Right atrium auricular region (tissue), 2 donors: ENCODE measurements at regions not wholly inside any gene's neighbourhood (a gene's known extent, or its start where the extent isn't known, plus 50 kb on each side); places are given as distances from the start of the nearest gene placed in this dataset.

Experiments used
- DNase-seq: peaks from one replicate; pipeline ENCODE4 v3.0.0-alpha.2; 2019; ENCODE audit warnings: low spot score
- H3K27ac ChIP-seq, 2 donors: fragments of 200-600 bp; sonication (generic); 1 replicate in 1 of 2; 2 replicates in 1 of 2; pipeline ENCODE4 v1.5.1; 2016 to 2019
- H3K27me3 ChIP-seq, 2 donors: fragments of 200-600 bp; sonication (generic); one replicate each; pipeline versions ENCODE4 v1.5.1 to v1.6.0; 2017 to 2019
- H3K36me3 ChIP-seq: fragments of 200-600 bp; sonication (generic); one replicate; pipeline ENCODE4 v1.5.1; 2016
- H3K4me1 ChIP-seq, 2 donors: fragments of 200-600 bp; sonication (generic); one replicate each; pipeline versions ENCODE4 v1.5.1 to v1.6.0; 2017 to 2019
- H3K4me3 ChIP-seq, 2 donors: fragments of 200-600 bp; sonication (generic); 1 replicate in 1 of 2; 2 replicates in 1 of 2; pipeline ENCODE4 v1.5.1; 2017 to 2019; ENCODE audit warnings: mild to moderate bottlenecking in 1 of 2, moderate library complexity in 1 of 2
- H3K9me3 ChIP-seq, 2 donors: fragments of 200-600 bp; sonication (generic); one replicate each; pipeline ENCODE4 v1.5.1; 2019
- TF ChIP-seq, protein P1 (sequence below), 2 donors: fragments of 200-600 bp; sonication (generic); IDR thresholded peaks; one replicate each; pipeline ENCODE4 v1.5.1; 2019; ENCODE audit warnings: antibody characterized with exemption in 2 of 2

GRCh38 chr2:156697906-156698305, 261.7 kb downstream of the GPD2 start:
- no peak for DNase-seq
- Histone ChIP-seq H3K4me3 (no peak overlapping the region), H3K9me3 (no peaks in the 10 kb centered on the region), H3K27ac (no peak overlapping the region), H3K36me3 (no peaks in the 10 kb centered on the region), H3K27me3 (no peaks in the 10 kb centered on the region), H3K4me1 (peaks cover 0 to 1% of the 10 kb centered on the region in 2 donors)
- TF ChIP-seq, protein P1, sequence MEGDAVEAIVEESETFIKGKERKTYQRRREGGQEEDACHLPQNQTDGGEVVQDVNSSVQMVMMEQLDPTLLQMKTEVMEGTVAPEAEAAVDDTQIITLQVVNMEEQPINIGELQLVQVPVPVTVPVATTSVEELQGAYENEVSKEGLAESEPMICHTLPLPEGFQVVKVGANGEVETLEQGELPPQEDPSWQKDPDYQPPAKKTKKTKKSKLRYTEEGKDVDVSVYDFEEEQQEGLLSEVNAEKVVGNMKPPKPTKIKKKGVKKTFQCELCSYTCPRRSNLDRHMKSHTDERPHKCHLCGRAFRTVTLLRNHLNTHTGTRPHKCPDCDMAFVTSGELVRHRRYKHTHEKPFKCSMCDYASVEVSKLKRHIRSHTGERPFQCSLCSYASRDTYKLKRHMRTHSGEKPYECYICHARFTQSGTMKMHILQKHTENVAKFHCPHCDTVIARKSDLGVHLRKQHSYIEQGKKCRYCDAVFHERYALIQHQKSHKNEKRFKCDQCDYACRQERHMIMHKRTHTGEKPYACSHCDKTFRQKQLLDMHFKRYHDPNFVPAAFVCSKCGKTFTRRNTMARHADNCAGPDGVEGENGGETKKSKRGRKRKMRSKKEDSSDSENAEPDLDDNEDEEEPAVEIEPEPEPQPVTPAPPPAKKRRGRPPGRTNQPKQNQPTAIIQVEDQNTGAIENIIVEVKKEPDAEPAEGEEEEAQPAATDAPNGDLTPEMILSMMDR (IDR thresholded peaks at IDR 0.05): no peak

DNA sequence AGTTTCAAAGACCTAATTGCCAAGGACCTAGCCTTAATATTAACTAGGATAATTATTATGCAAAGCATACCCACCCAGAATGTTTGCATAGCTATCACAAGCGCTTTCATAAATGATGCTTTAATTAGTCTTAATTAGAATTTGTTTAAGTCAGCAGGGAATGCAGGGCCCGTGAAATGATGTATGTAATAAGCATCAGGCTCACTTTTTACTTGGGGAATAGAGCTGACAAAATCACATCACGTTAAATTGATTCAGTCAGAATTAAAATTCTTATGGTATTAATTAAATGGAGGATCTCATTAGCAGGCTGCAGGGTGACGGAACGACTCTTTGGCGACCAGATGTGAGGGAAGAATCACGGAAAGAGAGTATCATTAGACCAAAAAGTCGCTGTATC, 264.5 kb downstream of the GPD2 start:
- DNase-seq: no peak
- Histone ChIP-seq H3K27ac (no peak overlapping the region), H3K36me3 (no peaks in the 10 kb centered on the region), H3K4me1 (peaks cover 0 to 19% of the 10 kb centered on the region in 2 donors), H3K4me3 (no peak overlapping the region), H3K9me3 (no peaks in the 10 kb centered on the region), H3K27me3 (no peaks in the 10 kb centered on the region)
- TF ChIP-seq, protein P1 (IDR thresholded peaks at IDR 0.05): no peak

DNA sequence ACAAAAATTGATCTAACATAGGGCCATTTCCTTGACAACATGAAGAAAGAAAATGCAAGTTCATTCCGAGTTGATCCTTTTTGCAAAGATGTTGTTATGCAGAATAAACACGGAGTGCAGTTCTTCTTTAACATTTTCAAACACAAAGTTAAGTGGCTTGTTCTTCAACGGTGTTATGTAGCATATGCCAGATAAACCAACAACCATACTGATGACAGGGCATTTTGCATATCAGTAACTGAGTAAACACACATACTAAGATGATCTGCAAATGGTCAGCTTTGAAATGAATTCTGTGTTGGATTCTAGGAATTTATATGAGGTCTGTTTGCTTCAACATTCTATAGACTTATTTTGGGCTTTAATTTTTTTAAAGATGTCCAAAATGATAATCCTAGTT, 266.4 kb downstream of the GPD2 start:
- Histone ChIP-seq H3K27ac (no peak overlapping the region), H3K27me3 (no peaks in the 10 kb centered on the region), H3K4me1 (peaks cover 0 to 19% of the 10 kb centered on the region in 2 donors), H3K4me3 (no peak overlapping the region), H3K9me3 (no peaks in the 10 kb centered on the region), H3K36me3 (no peaks in the 10 kb centered on the region)
- TF ChIP-seq, protein P1 (IDR thresholded peaks at IDR 0.05): no peak
- no peak for DNase-seq

GRCh38 chr2:156703642-156704041, 267.5 kb downstream of the GPD2 start:
- peak overlapping the region in 1 of 2 donors; percentile 55 for H3K27ac ChIP-seq
- TF ChIP-seq, protein P1 (IDR thresholded peaks at IDR 0.05): no peak
- DNase-seq: no peak

DNA sequence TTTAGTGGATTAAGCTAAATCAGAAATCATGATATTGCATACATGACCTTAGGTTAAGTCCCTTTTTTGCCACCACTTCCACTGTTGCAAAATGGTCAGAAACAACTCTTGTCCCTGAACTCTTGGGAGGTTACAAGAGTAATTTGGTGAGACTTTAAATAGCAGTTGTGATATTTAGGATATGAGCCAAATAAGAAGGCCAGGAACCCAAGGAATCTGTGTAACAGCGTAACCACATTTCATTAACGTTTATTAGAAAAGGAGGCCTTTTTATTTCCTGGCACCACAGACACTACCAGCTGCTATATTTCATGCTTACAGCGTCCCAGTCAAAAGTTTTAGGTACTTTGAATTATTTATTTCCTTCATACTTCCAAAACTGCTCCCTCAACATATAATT, 268.0 kb downstream of the GPD2 start:
- Histone ChIP-seq H3K36me3 (no peaks in the 10 kb centered on the region), H3K4me1 (peaks cover 0 to 19% of the 10 kb centered on the region in 2 donors), H3K4me3 (no peak overlapping the region), H3K27ac (peak overlapping the region in 1 of 2 donors; percentile 55), H3K9me3 (no peaks in the 10 kb centered on the region), H3K27me3 (no peaks in the 10 kb centered on the region)
- DNase-seq: no peak
- TF ChIP-seq, protein P1 (IDR thresholded peaks at IDR 0.05): no peak

More at GRCh38 chr2:156703642-156704041, 267.5 kb downstream of the GPD2 start:
- H3K36me3 ChIP-seq: no peaks in the 10 kb centered on the region
- H3K4me1 ChIP-seq: peaks cover 0 to 19% of the 10 kb centered on the region in 2 donors
- no peaks in the 10 kb centered on the region for H3K9me3 ChIP-seq
- H3K4me3 ChIP-seq: no peak overlapping the region
- no peaks in the 10 kb centered on the region for H3K27me3 ChIP-seq

DNA sequence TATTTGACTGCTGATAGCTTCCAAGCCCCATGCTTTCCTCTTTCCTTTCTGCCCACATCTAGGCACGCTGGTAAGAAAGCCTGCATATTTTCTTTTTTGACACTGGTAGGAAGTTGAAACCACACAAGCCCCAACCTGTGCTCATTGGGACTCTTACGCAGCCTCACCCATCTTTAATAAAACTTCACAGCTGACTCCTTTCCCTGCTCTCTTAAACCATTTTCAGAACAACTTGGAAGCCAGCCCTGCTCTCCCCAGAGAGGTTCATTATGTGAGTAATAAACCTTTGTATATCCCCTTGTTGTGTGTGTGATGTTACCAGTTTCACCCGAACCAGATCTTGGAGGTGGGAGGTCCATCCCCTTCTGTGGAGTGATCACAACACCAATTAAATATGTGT, 268.4 kb downstream of the GPD2 start:
- TF ChIP-seq, protein P1 (IDR thresholded peaks at IDR 0.05): no peak
- H3K27ac ChIP-seq: peak overlapping the region in 1 of 2 donors; percentile 55
- no peaks in the 10 kb centered on the region for H3K9me3 ChIP-seq

More for the DNA sequence above, 268.4 kb downstream of the GPD2 start:
- H3K36me3 ChIP-seq: no peaks in the 10 kb centered on the region
- no peak for DNase-seq
- H3K4me3 ChIP-seq: no peak overlapping the region
- peaks cover 0 to 19% of the 10 kb centered on the region in 2 donors for H3K4me1 ChIP-seq
- H3K27me3 ChIP-seq: no peaks in the 10 kb centered on the region
